ENCODE measurements at regions not wholly inside any gene's neighbourhood (a gene's known extent, or its start where the extent isn't known, plus 50 kb on each side); places are given as distances from the start of the nearest gene placed in this dataset.

DNA sequence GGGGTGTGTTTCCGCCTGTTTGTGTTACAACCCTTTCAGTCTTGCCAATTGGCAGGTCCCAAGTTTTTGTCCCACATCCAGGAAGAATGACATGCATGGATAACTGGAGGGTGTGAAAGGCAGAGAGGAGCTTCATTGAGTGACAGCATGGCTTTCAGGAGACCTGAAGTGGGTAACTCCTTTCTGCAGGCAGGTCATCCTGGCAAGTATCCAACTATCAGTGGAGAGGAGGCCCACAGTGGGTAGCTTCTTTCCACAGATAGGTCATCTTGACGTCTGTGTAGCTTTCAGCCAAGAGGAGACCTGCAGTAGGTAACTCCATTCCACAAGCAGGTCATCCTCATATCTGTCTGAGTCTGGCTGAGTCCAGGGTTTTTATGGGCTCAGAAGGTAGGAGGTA lies 1268.8 kb upstream of the CNTN5 start:
- no peak overlapping the region for H3K27ac Mint-ChIP-seq
- no peaks in the 10 kb centered on the region for H3K9me3 Mint-ChIP-seq
- DNase-seq: no peak
- H3K79me1 ChIP-seq (ENCODE audit: insufficient read depth, low read depth, low read length, poor library complexity, severe bottlenecking): no peaks in the 10 kb centered on the region
- H4K91ac ChIP-seq (ENCODE audit: insufficient read length, low read depth, low read length): no peak overlapping the region
- TF ChIP-seq, protein P1, sequence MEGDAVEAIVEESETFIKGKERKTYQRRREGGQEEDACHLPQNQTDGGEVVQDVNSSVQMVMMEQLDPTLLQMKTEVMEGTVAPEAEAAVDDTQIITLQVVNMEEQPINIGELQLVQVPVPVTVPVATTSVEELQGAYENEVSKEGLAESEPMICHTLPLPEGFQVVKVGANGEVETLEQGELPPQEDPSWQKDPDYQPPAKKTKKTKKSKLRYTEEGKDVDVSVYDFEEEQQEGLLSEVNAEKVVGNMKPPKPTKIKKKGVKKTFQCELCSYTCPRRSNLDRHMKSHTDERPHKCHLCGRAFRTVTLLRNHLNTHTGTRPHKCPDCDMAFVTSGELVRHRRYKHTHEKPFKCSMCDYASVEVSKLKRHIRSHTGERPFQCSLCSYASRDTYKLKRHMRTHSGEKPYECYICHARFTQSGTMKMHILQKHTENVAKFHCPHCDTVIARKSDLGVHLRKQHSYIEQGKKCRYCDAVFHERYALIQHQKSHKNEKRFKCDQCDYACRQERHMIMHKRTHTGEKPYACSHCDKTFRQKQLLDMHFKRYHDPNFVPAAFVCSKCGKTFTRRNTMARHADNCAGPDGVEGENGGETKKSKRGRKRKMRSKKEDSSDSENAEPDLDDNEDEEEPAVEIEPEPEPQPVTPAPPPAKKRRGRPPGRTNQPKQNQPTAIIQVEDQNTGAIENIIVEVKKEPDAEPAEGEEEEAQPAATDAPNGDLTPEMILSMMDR (conservative IDR thresholded peaks at IDR 0.05): no peak
- H3K4me2 ChIP-seq (ENCODE audit: insufficient read depth, insufficient read length, low read length): no peak overlapping the region
- no peaks in the 10 kb centered on the region for H3K27me3 Mint-ChIP-seq (ENCODE audit: low read depth)
- H3K27ac ChIP-seq (ENCODE audit: insufficient read length, low read depth, low read length): no peak overlapping the region
- H2BK12ac ChIP-seq (ENCODE audit: insufficient read length, low read depth, low read length): no peak overlapping the region
- no peaks in the 10 kb centered on the region for H3K27me3 ChIP-seq (ENCODE audit: insufficient read depth, low read length)
- H4K20me1 ChIP-seq (ENCODE audit: control insufficient read depth, insufficient read depth, insufficient read length): no peaks in the 10 kb centered on the region
- no peaks in the 10 kb centered on the region for H3K23me2 ChIP-seq (ENCODE audit: insufficient read length, low read depth, low read length, poor library complexity, severe bottlenecking)
- H3K9ac ChIP-seq (ENCODE audit: extremely low read depth, insufficient read length, low read length): no peak overlapping the region
- H4K8ac ChIP-seq (replicated peaks; ENCODE audit: insufficient read length, low read depth, low read length): no peak overlapping the region
- H3T11ph ChIP-seq (ENCODE audit: low read length): no peak overlapping the region
- H3K79me2 ChIP-seq (ENCODE audit: insufficient read depth, low read length): no peaks in the 10 kb centered on the region
- H2BK120ac ChIP-seq (ENCODE audit: low read depth, low read length, poor library complexity, severe bottlenecking): no peak overlapping the region
- no peak overlapping the region for H3K4ac ChIP-seq (ENCODE audit: low read depth, low read length)
- H3K56ac ChIP-seq (ENCODE audit: insufficient read length, low read depth, low read length): no peak overlapping the region
- H2BK5ac ChIP-seq (ENCODE audit: insufficient read length, low read length): no peak overlapping the region
- H2BK15ac ChIP-seq (ENCODE audit: low read depth, low read length): no peak overlapping the region
- no peak overlapping the region for H3K23ac ChIP-seq (ENCODE audit: insufficient read length, low read depth, low read length)
- no peak overlapping the region for H2BK20ac ChIP-seq (ENCODE audit: low read depth, low read length, poor library complexity, severe bottlenecking)
- no peaks in the 10 kb centered on the region for H3K4me1 ChIP-seq (ENCODE audit: insufficient read depth, low read length)
- no peak overlapping the region for H3K14ac ChIP-seq (ENCODE audit: insufficient read depth, low read length)
- H2AK5ac ChIP-seq (ENCODE audit: insufficient read length, low read length): no peak overlapping the region
- no CpG with 5 or more reads among the region's 2 CpGs for WGBS (ENCODE audit: extremely low coverage, insufficient read length, low lambda C conversion rate)
- H3K18ac ChIP-seq (ENCODE audit: insufficient read length, low read depth, low read length): no peak overlapping the region
- H3K9me3 ChIP-seq (ENCODE audit: control insufficient read depth, low read depth, low read length): no peaks in the 10 kb centered on the region
- H3K4me3 Mint-ChIP-seq: no peak overlapping the region
- H3K4me1 Mint-ChIP-seq: peaks cover 6% of the 10 kb centered on the region in 2 experiments
- no peaks in the 10 kb centered on the region; a peak in 1 of 7 replicates for H3K36me3 Mint-ChIP-seq (ENCODE audit: insufficient read depth in 1 of 3, low read depth in 3 of 3)
- H2AFZ ChIP-seq (ENCODE audit: low read length): no peak overlapping the region
- no peak overlapping the region for H4K5ac ChIP-seq (ENCODE audit: insufficient read length, low read depth, low read length)
